A673 (cell line): ENCODE measurements at regions not wholly inside any gene's neighbourhood (a gene's known extent, or its start where the extent isn't known, plus 50 kb on each side); places are given as distances from the start of the nearest gene placed in this dataset.
A peak's percentile ranks its signal among the peaks of the same experiment; 100 is the strongest.

Experiments used
- BruUV-seq: library from RNA; stranded (reverse); fragments of 400-500 nt; replicated peaks from 2 replicates; lab custom pipeline; 2021; lab: Mats Ljungman, UMichigan
- CTCF ChIA-PET: fragments of 300-600 bp; sonication (Branson Sonifier 250); formaldehyde crosslinking; loops from one replicate; lab custom pipeline; 2022; ENCODE audit warnings: antibody characterized with exemption; lab: Charles Lee
- POLR2A ChIA-PET: fragments of 300-600 bp; sonication (Branson Sonifier 250); formaldehyde crosslinking; loops from one replicate; lab custom pipeline; 2022; ENCODE audit warnings: antibody characterized with exemption; ENCODE audit not compliant: low non-redundant PET; lab: Charles Lee
- DNase-seq: peaks from one replicate; pipeline ENCODE4 v3.0.0-alpha.2; 2015; ENCODE audit warnings: low spot score
- H3K27ac ChIP-seq: fragments of 200-600 bp; sonication (generic); 2 replicates; pipeline ENCODE4 v1.5.1; 2016; ENCODE audit warnings: mixed run types, low read depth, mild to moderate bottlenecking, mixed read lengths, antibody characterized with exemption, low read length; ENCODE audit not compliant: poor library complexity, severe bottlenecking
- H3K27me3 ChIP-seq: fragments of 200-600 bp; sonication (generic); replicated peaks from 2 replicates; pipeline ENCODE4 v1.6.1; 2017; ENCODE audit warnings: mixed run types, low read depth, mild to moderate bottlenecking, mixed read lengths, antibody characterized with exemption, low read length; ENCODE audit not compliant: insufficient read depth, poor library complexity
- H3K36me3 ChIP-seq: fragments of 200-600 bp; sonication (generic); 2 replicates; pipeline ENCODE4 v1.6.1; 2016; ENCODE audit warnings: mixed run types, mild to moderate bottlenecking, mixed read lengths, antibody characterized with exemption, low read length; ENCODE audit not compliant: insufficient read depth, poor library complexity, severe bottlenecking
- H3K4me1 ChIP-seq: fragments of 200-600 bp; sonication (generic); 2 replicates; pipeline ENCODE4 v1.6.1; 2017; ENCODE audit warnings: mixed run types, mild to moderate bottlenecking, mixed read lengths, antibody characterized with exemption, low read length; ENCODE audit not compliant: insufficient read depth, poor library complexity, severe bottlenecking
- H3K4me3 ChIP-seq: fragments of 200-600 bp; sonication (generic); 2 replicates; pipeline ENCODE4 v1.5.1; 2016; ENCODE audit warnings: low read depth, mixed run types, mild to moderate bottlenecking, mixed read lengths, low read length; ENCODE audit not compliant: poor library complexity, severe bottlenecking
- H3K9me3 ChIP-seq: fragments of 200-600 bp; sonication (generic); 2 replicates; pipeline ENCODE4 v1.6.1; 2016; ENCODE audit warnings: mixed run types, low read depth, mild to moderate bottlenecking, mixed read lengths, antibody characterized with exemption, low read length; ENCODE audit not compliant: poor library complexity, severe bottlenecking
- EZH2 ChIP-seq: fragments of 200-600 bp; sonication (generic); IDR thresholded peaks from 2 replicates; pipeline ENCODE4 v1.6.1; 2017; ENCODE audit warnings: borderline replicate concordance, low read depth, mild to moderate bottlenecking, mixed read lengths, antibody characterized with exemption, low read length; ENCODE audit not compliant: poor library complexity, severe bottlenecking
- intact Hi-C: fragments of 100-400 bp; cut with micrococcal nuclease; formaldehyde crosslinking; loops from one replicate; pipeline ENCODE4 v1.10.0; 2022; ENCODE audit not compliant: unreplicated experiment
- TF ChIP-seq, protein P1 (sequence below): fragments of 300-800, 200-600 bp; sonication (generic); conservative IDR thresholded peaks from 2 replicates; pipeline ENCODE4 v1.5.1; 2017; ENCODE audit warnings: low read depth, mild to moderate bottlenecking, antibody characterized with exemption, low read length, moderate library complexity, mixed read lengths

DNA sequence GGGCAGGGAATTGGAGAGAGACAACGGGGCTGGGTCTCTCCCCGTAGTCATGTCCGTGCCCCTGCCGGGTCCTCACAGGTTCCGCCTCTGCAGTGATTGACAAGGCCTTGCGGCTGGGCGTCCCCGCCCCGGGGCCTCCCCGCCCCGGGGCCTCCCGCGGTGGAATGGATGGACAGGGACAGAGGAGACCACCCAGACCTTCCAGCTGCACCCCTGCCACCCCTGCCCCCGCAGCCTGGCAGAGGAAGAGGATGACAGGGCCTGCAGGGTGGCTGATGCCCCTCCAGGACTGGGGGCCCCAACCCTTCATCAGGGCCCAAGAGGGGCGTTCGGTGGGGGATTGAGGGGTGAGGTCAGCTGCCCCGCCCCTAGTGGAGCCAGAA lies 216.4 kb upstream of the CIBAR2 start:
- intact Hi-C loops = loop anchor here (5.0 kb wide), 1 partner anchor 211 kb away; no protein-coding TSS in a partner anchor
- Histone ChIP-seq H3K9me3 (no peaks in the 10 kb centered on the region), H3K4me3 (peak overlapping the region; percentile 20), H3K27ac (peak overlapping the region; percentile 86), H3K4me1 (peaks cover 43% of the 10 kb centered on the region), H3K27me3 (no peaks in the 10 kb centered on the region), H3K36me3 (no peaks in the 10 kb centered on the region)
- ChIA-PET CTCF (interaction anchor here (0.6 to 1.1 kb wide), 2 partner anchors 53 to 213 kb away, joined by 5 to 10 read pairs; no protein-coding TSS in a partner anchor), POLR2A (no interaction called here)
- no TSS peak for BruUV-seq
- DNase-seq = no peak
- TF ChIP-seq, protein P1, sequence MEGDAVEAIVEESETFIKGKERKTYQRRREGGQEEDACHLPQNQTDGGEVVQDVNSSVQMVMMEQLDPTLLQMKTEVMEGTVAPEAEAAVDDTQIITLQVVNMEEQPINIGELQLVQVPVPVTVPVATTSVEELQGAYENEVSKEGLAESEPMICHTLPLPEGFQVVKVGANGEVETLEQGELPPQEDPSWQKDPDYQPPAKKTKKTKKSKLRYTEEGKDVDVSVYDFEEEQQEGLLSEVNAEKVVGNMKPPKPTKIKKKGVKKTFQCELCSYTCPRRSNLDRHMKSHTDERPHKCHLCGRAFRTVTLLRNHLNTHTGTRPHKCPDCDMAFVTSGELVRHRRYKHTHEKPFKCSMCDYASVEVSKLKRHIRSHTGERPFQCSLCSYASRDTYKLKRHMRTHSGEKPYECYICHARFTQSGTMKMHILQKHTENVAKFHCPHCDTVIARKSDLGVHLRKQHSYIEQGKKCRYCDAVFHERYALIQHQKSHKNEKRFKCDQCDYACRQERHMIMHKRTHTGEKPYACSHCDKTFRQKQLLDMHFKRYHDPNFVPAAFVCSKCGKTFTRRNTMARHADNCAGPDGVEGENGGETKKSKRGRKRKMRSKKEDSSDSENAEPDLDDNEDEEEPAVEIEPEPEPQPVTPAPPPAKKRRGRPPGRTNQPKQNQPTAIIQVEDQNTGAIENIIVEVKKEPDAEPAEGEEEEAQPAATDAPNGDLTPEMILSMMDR = no peak
- TF ChIP-seq EZH2 = no peak

DNA sequence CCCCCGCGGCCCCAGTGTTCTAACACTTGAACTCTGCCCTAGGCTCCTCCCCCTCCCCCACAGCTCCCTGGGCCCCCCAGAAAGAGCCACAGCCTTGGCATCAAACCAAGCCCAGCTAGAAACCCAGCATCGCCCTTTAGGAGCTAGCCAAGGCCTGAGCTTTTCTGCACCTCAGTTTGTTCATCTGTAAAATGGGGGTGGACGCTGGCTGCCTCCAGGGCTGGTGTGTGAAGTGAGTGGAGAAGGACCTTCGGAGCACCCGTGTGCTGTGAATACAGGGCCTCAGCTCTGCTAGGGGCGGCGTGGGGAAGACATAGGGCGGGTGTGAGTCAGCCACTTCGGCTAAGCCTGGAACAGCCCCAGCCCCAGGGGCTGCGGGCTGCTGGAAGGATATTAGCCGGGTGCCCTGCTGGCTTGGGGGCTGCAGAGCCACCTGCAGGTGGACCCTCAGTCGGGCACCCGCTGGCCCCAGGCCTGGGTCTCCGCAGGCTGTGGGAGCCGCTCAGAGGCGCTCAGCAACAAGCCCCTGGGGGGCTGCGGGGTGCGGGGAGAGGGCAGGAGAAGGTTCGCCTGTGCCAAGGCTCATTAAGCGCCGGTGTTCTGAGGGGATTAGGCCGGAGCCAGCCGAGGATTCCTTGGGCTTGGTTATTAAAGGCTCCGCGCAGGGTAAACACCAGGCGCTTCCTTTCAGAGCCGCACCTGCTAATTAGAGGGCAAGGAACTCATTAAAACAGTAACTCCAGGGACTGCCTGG lies 217.0 kb upstream of the CIBAR2 start:
- Histone ChIP-seq H3K36me3 (no peaks in the 10 kb centered on the region), H3K27ac (peak overlapping the region; percentile 86), H3K9me3 (no peaks in the 10 kb centered on the region), H3K4me3 (peak overlapping the region; percentile 20), H3K27me3 (no peaks in the 10 kb centered on the region), H3K4me1 (peaks cover 46% of the 10 kb centered on the region)
- peak; percentile 73 for DNase-seq
- CTCF ChIA-PET = interaction anchor here (0.6 kb wide), 1 partner anchor 54 kb away, joined by 10 read pairs; no protein-coding TSS in a partner anchor
- POLR2A ChIA-PET = no interaction called here
- no TSS peak for BruUV-seq
- TF ChIP-seq, protein P1 = 0 out of 2 replicates have a peak, but pooled peaks have one; percentile 21
- no peak for TF ChIP-seq EZH2
- intact Hi-C loops = loop anchor here (5.0 kb wide), 1 partner anchor 212 kb away; no protein-coding TSS in a partner anchor

DNA sequence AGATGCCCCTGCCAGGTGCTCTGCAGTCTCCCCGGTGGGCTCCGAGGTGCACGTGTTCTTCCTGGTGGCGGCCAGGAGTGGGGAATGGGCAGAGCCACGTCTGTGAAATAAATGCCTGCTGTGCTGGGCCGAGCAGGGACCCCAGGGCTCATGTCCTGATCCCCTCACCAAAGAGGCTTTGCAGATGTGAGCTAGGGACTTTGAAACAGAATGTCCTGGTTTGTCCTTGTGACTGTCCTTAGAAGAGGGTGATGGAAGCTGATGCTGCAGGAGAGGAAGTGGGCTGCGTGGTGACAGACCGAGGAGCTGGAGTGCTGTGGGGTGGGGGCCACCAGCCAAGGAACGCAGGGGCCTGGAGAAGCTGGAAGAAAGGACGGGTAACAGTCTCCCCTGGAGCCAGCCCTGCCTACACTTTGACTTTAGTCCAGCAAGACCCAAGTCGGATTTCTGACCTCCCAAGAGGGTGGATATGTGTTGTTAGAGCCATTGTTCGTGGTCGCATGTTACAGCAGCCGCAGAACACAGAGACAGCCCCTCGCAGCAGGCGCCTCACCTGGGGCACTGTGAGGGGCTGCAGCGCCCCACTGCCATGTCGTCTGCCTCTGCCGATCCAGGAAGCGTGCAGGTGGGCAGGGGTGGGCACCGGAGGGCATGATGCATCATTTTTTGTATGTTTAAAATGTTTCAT lies 217.9 kb upstream of the CIBAR2 start:
- ChIA-PET CTCF (interaction anchor here (1.0 kb wide), 1 partner anchor 33 kb away, joined by 4 read pairs; no protein-coding TSS in a partner anchor), POLR2A (no interaction called here)
- no TSS peak for BruUV-seq
- Histone ChIP-seq H3K4me1 (peaks cover 55% of the 10 kb centered on the region), H3K27ac (peak overlapping the region; percentile 41), H3K36me3 (no peaks in the 10 kb centered on the region), H3K27me3 (no peaks in the 10 kb centered on the region), H3K4me3 (no peak overlapping the region), H3K9me3 (no peaks in the 10 kb centered on the region)
- DNase-seq = no peak
- TF ChIP-seq, protein P1 = no peak
- TF ChIP-seq EZH2 = no peak
- intact Hi-C loops = no loop called here
